Ovary (tissue), 7 donors: ENCODE measurements at regions not wholly inside any gene's neighbourhood (a gene's known extent, or its start where the extent isn't known, plus 50 kb on each side); places are given as distances from the start of the nearest gene placed in this dataset.

Experiments
- DNase-seq, 5 donors: peaks; one replicate each; pipeline ENCODE4 v3.0.0-alpha.2; 2019 to 2020
- H3K27ac ChIP-seq, 2 donors: fragments of 200-600 bp; one replicate each; pipeline versions ENCODE4 v1.5.1 to v1.8.0; 2019 to 2022
- H3K27me3 ChIP-seq: fragments of 200-600 bp; one replicate; pipeline ENCODE4 v1.8.0; 2022
- H3K36me3 ChIP-seq: fragments of 200-600 bp; sonication (generic); one replicate; pipeline ENCODE4 v1.5.1; 2019
- H3K4me1 ChIP-seq: one replicate; pipeline ENCODE4 v1.8.1; 2013; ENCODE audit warnings: mild to moderate bottlenecking, moderate library complexity; ENCODE audit not compliant: insufficient read depth
- H3K4me3 ChIP-seq: fragments of 200-600 bp; sonication (generic); one replicate; pipeline ENCODE4 v1.5.1; 2017
- H3K9me3 ChIP-seq, 2 donors: fragments of 200-600 bp in 1 of 2; sonication (generic) in 1 of 2; one replicate each; pipeline versions ENCODE4 v1.5.1 to v1.8.1; 2013 to 2019; ENCODE audit warnings: mild to moderate bottlenecking in 1 of 2, moderate library complexity in 1 of 2
- EP300 ChIP-seq: sonication (generic); formaldehyde crosslinking; IDR thresholded peaks from one replicate; pipeline ENCODE4 v1.6.1; 2017; ENCODE audit warnings: antibody characterized with exemption
- POLR2A ChIP-seq: fragments of 450-650 bp; IDR thresholded peaks from one replicate; pipeline ENCODE4 v1.6.1; 2017; ENCODE audit warnings: antibody characterized with exemption, mild to moderate bottlenecking, moderate library complexity
- WGBS, 3 donors: extraction: QIAGEN DNeasy Blood & Tissue Kit in 1 of 3; methylation state at CpG; one replicate each; pipeline versions ENCODE4 v1.1.5 to v1.1.7; 2013 to 2017; 5-methylcytosine and 5-hydroxymethylcytosine counted together
- intact Hi-C, 4 donors: fragments of 100-400 bp; cut with DNase I; formaldehyde crosslinking; loops; one replicate each; pipeline versions ENCODE4 v1.11.0 to v1.15.1; 2022 to 2023
- TF ChIP-seq, protein P1 (sequence below), 3 donors: fragments of 450-650 bp in 2 of 3; fragments of 200-600 bp in 1 of 3; IDR thresholded peaks; one replicate each; pipeline versions ENCODE4 v1.5.1 to v1.8.0; 2016 to 2022; ENCODE audit warnings: antibody characterized with exemption in 3 of 3, mild to moderate bottlenecking in 1 of 3
- donor health status: DM: no; HTN: no; CAD: no; lungs with moderate emphysema.
- donor health status: DM: no; HTN: no; CAD: no.
- donor health status: Bipolar disorder and iron deficiency.
- donor health status: DM: no; HTN: no; CAD: no.
- donor health status: DM: yes; HTN: yes; CAD: no.

GRCh38 chr12:87310126-87310525, 719.1 kb downstream of the C12orf50 start:
- no peaks in the 10 kb centered on the region for H3K9me3 ChIP-seq
- no peaks in the 10 kb centered on the region for H3K4me1 ChIP-seq
- TF ChIP-seq POLR2A (no peak), EP300 (no peak)
- TF ChIP-seq, protein P1, sequence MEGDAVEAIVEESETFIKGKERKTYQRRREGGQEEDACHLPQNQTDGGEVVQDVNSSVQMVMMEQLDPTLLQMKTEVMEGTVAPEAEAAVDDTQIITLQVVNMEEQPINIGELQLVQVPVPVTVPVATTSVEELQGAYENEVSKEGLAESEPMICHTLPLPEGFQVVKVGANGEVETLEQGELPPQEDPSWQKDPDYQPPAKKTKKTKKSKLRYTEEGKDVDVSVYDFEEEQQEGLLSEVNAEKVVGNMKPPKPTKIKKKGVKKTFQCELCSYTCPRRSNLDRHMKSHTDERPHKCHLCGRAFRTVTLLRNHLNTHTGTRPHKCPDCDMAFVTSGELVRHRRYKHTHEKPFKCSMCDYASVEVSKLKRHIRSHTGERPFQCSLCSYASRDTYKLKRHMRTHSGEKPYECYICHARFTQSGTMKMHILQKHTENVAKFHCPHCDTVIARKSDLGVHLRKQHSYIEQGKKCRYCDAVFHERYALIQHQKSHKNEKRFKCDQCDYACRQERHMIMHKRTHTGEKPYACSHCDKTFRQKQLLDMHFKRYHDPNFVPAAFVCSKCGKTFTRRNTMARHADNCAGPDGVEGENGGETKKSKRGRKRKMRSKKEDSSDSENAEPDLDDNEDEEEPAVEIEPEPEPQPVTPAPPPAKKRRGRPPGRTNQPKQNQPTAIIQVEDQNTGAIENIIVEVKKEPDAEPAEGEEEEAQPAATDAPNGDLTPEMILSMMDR (IDR thresholded peaks at IDR 0.05) = no peak
- intact Hi-C loops = no loop called here
- no peaks in the 10 kb centered on the region for H3K27me3 ChIP-seq
- H3K27ac ChIP-seq = no peak overlapping the region
- no peak overlapping the region for H3K4me3 ChIP-seq
- no peak for DNase-seq
- no peaks in the 10 kb centered on the region for H3K36me3 ChIP-seq
- 60 to 65% (median 62%) methylated on average over 1 of the region's 1 CpG for WGBS, 3 donors

DNA sequence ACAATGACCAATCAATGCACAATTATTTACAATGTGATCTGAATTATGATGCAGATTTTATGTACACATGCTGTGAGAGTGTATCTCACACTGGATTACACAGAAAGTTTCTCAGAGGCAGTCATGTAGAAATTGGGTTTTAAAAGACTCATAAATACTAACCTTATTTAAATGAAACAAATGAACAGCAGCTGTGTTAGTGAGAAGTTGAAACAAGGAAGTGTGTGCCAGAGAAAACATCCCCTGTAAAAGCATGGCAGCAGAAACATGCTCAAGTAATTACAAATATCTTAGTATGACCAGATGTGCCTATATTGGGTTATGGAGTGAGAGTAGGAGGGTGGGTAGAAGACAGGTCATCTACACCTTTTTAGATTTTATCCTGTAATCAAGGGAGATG, 723.7 kb downstream of the C12orf50 start:
- H3K9me3 ChIP-seq = no peaks in the 10 kb centered on the region
- TF ChIP-seq EP300 = no peak
- TF ChIP-seq, protein P1 (IDR thresholded peaks at IDR 0.05) = no peak
- TF ChIP-seq POLR2A = no peak
- H3K4me3 ChIP-seq = no peak overlapping the region
- DNase-seq = no peak
- no peak overlapping the region for H3K27ac ChIP-seq
- H3K36me3 ChIP-seq = no peaks in the 10 kb centered on the region
- intact Hi-C loops = no loop called here
- H3K4me1 ChIP-seq = no peaks in the 10 kb centered on the region
- H3K27me3 ChIP-seq = no peaks in the 10 kb centered on the region

DNA sequence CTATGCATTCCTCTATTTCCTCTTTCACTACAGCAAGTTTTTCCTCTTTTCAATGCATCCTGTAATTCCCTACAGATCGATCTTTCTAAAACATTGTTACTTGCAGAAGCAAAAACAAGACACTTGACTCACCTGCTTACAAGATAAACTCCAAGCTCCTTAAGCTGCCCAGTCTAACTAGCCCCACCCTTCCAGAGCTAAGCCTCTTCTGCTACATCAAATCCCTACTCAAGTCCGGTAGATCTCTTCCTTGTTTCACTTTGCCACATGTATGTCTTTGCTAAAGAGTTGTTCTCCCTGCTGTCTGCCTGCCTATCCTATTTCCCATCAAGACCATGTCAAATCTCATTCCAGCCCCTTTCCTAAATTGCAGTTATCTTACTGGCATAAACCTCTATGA, 724.8 kb downstream of the C12orf50 start:
- WGBS, 3 donors = 87 to 90% (median 89%) methylated on average over 2 of the region's 2 CpGs
- no peaks in the 10 kb centered on the region for H3K4me1 ChIP-seq
- H3K36me3 ChIP-seq = no peaks in the 10 kb centered on the region
- H3K4me3 ChIP-seq = no peak overlapping the region
- H3K27me3 ChIP-seq = no peaks in the 10 kb centered on the region
- intact Hi-C loops = no loop called here
- H3K27ac ChIP-seq = no peak overlapping the region
- no peak for DNase-seq
- TF ChIP-seq, protein P1 (IDR thresholded peaks at IDR 0.05) = no peak
- TF ChIP-seq EP300 = no peak
- TF ChIP-seq POLR2A = no peak
- H3K9me3 ChIP-seq = no peaks in the 10 kb centered on the region

GRCh38 chr12:87303396-87304012, 725.7 kb downstream of the C12orf50 start:
- 90 to 97% (median 95%) methylated on average over 1 of the region's 1 CpG for WGBS, 3 donors
- no peaks in the 10 kb centered on the region for H3K36me3 ChIP-seq
- no peaks in the 10 kb centered on the region for H3K27me3 ChIP-seq
- intact Hi-C loops = no loop called here
- no peaks in the 10 kb centered on the region for H3K4me1 ChIP-seq
- no peak overlapping the region for H3K4me3 ChIP-seq
- H3K9me3 ChIP-seq = no peaks in the 10 kb centered on the region
- DNase-seq = no peak
- H3K27ac ChIP-seq = no peak overlapping the region
- TF ChIP-seq EP300 (no peak), POLR2A (no peak)
- TF ChIP-seq, protein P1 (IDR thresholded peaks at IDR 0.05) = no peak
